ENCODE measurements at regions not wholly inside any gene's neighbourhood (a gene's known extent, or its start where the extent isn't known, plus 50 kb on each side); places are given as distances from the start of the nearest gene placed in this dataset.

DNA sequence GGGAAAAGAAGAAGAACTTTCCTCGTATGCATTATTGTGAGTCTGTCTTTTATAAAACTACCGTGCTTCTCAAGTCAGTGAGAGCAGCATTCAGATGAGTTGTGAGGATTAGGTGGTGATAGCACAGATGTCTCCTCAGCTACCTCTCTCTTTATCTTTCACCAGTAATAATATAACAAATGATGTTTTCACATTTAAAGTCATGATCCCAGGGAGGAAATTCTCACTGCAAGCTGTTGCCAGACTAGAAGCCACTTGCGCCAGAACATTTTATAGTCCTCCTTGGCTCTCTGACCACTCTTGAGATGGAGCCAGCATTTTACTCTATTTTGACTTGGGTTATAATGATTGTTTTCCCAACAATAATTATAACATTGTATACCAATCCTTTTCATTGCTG lies 443.1 kb downstream of the AEBP2 start:
- POLR2A ChIA-PET: no interaction called here
- no peak overlapping the region for H3K4me3 Mint-ChIP-seq
- no peaks in the 10 kb centered on the region for H3K36me3 Mint-ChIP-seq
- H3K9me3 Mint-ChIP-seq: no peaks in the 10 kb centered on the region
- no peaks in the 10 kb centered on the region for H3K27me3 Mint-ChIP-seq
- no peak overlapping the region for H3K27ac Mint-ChIP-seq
- no peaks in the 10 kb centered on the region for H3K4me1 Mint-ChIP-seq
- ATAC-seq (ENCODE audit: low read depth): no peak
- DNase-seq: no peak

DNA sequence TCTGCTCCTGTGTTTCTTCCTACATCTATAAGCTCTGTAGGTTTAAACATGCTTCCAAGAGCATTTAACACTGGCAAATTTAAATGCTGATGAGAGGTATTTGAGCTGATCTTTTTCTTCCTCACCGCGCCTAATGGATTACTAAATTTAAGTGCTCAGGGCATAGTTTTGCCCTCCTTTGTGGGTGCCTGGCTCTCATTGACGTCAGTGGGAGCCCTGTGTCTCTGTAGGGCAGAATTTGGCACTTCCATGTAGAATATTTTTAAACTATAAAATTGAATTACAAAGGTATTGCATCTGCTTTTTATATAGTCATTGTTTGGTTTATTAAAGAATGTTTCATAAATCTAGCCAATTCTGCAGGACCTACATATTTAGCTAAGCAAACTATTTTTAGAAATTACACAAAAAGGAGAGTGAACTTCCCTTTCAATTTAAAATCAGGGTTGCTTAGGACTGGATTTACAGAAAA lies 444.8 kb downstream of the AEBP2 start:
- no peak for ATAC-seq (ENCODE audit: low read depth)
- no peaks in the 10 kb centered on the region for H3K9me3 Mint-ChIP-seq
- POLR2A ChIA-PET: no interaction called here

DNA sequence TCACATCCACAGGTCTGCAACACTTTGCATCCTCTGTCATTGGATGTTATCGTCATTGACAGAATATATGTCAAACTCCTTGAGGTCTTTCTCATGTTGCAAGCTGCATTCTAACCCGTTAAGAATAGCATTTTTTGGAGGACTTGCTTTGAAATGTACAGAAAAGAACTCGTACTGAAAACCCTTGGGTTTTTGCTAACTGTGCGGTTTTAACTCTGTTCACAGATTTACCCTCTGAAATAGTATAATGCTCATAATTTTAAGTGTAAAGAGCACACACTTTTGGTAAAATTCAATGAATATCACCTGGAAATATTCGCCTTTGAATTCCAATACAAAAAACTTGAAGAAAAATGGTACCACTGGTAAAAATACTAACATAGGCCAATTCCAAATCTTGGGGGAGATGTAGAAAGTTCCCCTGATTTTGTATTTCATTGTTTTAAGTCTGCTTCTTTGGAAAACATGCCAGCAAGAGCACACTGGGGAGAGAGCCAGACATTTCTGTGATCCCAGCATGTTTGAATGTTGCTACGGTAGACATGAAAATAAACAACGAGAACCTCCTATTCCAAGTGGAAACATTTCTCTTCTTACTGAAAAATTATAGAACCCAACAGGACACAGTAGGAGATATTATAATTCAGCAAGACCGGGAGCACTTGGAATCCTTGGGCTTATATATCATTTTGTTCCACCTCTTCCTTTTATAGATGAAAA lies 446.0 kb downstream of the AEBP2 start:
- H3K36me3 Mint-ChIP-seq: no peaks in the 10 kb centered on the region
- no peaks in the 10 kb centered on the region for H3K9me3 Mint-ChIP-seq
- peaks cover 2% of the 10 kb centered on the region for H3K27me3 Mint-ChIP-seq
- no peak overlapping the region for H3K27ac Mint-ChIP-seq
- H3K4me3 Mint-ChIP-seq: no peak overlapping the region
- DNase-seq (no peak), ATAC-seq (ENCODE audit: low read depth) (no peak)
- POLR2A ChIA-PET: no interaction called here
- H3K4me1 Mint-ChIP-seq: no peaks in the 10 kb centered on the region

More for the DNA sequence above, 444.8 kb downstream of the AEBP2 start:
- H3K27ac Mint-ChIP-seq: no peak overlapping the region
- no peaks in the 10 kb centered on the region for H3K4me1 Mint-ChIP-seq
- no peaks in the 10 kb centered on the region for H3K36me3 Mint-ChIP-seq
- no peaks in the 10 kb centered on the region for H3K27me3 Mint-ChIP-seq
- DNase-seq: no peak
- H3K4me3 Mint-ChIP-seq: no peak overlapping the region

DNA sequence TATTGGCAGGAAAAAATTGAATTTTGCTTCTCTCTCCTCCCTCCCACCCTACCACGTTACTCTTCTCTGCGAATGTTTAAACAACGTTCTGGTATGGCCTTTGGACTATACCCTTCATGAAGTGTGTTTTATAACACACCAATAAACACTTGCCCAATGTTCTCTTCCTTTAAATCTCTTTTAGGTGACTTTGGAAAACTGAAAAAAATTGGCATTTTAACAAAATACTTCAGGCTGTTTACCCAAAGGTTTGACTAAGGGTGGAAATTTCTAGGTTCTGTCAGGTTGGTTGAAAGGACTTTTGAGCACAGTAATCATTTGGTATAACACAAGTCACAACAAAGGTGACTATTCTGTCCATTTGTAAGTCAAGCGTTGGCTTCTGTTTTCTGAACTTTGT lies 446.8 kb downstream of the AEBP2 start:
- Mint-ChIP-seq H3K27me3 (peaks cover 2% of the 10 kb centered on the region), H3K4me1 (no peaks in the 10 kb centered on the region), H3K36me3 (no peaks in the 10 kb centered on the region), H3K9me3 (no peaks in the 10 kb centered on the region), H3K27ac (no peak overlapping the region), H3K4me3 (no peak overlapping the region)
- POLR2A ChIA-PET: no interaction called here
- ATAC-seq (ENCODE audit: low read depth): no peak
- no peak for DNase-seq

DNA sequence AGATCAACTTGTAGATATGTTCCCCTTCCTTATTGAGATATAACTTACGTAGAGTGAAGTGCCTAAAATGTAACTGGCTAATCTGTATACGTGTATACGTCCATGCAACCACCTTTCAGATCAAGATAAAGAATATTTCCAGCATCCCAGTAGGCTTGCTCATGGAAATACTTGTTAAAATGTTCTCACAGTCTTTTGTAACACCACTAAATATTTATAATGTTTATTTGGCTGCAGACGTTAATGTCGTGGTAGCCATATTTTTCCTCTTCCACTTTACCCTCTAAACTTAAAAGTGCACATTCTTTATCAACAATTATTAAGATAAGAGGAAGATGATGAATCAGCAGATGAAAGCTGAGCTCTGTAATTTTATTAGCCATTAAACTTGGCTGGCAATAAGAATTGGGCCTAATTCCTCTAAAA lies 447.4 kb downstream of the AEBP2 start:
- POLR2A ChIA-PET: no interaction called here
- Mint-ChIP-seq H3K27ac (no peak overlapping the region), H3K36me3 (no peaks in the 10 kb centered on the region), H3K9me3 (no peaks in the 10 kb centered on the region), H3K4me3 (no peak overlapping the region), H3K4me1 (no peaks in the 10 kb centered on the region), H3K27me3 (peaks cover 2% of the 10 kb centered on the region)
- no peak for DNase-seq
- no peak for ATAC-seq (ENCODE audit: low read depth)

DNA sequence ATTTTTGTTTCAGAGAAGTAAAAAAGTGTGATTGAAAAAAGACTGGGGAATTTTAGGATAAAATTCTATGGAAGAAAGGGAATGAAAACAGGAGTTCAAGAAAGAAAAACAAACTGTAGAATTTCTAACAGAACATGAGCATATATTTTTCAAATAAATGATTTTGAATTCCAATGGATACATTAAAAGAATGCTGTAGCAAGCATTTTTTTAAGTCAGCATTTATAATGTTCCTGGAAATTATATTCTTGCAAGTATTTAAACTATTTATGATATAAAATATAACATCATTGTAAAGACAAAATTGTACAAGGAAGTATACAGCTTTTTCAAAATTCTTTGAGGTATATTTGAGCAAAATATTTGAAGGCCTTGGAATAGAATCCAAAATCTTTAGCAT lies 450.7 kb downstream of the AEBP2 start:
- Mint-ChIP-seq H3K4me1 (no peaks in the 10 kb centered on the region), H3K36me3 (no peaks in the 10 kb centered on the region), H3K27me3 (peaks cover 2% of the 10 kb centered on the region), H3K9me3 (no peaks in the 10 kb centered on the region), H3K27ac (no peak overlapping the region), H3K4me3 (no peak overlapping the region)
- ATAC-seq (ENCODE audit: low read depth) (no peak), DNase-seq (no peak)
- POLR2A ChIA-PET: no interaction called here

DNA sequence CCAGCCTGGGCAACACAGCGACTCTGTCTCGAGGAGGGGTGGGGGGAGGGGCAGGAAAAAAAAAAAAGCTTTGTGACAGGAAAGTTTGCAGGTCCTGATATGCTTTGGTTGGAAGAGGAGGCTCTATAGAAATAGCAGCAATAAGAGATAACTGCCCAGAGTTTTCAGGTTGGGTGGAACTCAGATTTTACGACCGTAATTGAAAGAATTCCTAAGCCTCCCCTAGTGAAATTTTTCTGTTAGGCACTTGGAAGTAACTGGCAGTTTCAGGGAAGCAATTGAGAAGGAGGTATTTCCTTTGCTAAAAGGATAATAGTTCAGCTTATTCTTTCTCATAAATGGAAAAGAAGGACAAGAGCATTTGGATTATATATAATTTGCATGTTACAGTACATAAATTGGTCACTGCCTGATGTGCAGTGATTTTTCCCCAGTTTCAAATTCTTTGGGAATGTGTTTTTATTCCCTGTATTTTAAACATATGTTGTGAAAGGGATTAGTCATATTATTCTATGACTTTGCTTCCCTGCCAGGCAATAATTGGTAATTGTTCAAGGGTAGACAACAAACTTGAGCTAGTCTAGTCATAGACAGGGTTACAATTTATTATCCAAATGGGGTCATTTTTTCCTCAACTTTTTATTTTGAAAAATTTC lies 452.8 kb downstream of the AEBP2 start:
- no peaks in the 10 kb centered on the region for H3K36me3 Mint-ChIP-seq
- POLR2A ChIA-PET: no interaction called here
- no peak for DNase-seq
- H3K9me3 Mint-ChIP-seq: no peaks in the 10 kb centered on the region
- H3K27ac Mint-ChIP-seq: no peak overlapping the region
- no peak overlapping the region for H3K4me3 Mint-ChIP-seq
- H3K4me1 Mint-ChIP-seq: no peaks in the 10 kb centered on the region
- ATAC-seq (ENCODE audit: low read depth): no peak
- H3K27me3 Mint-ChIP-seq: peaks cover 2% of the 10 kb centered on the region

DNA sequence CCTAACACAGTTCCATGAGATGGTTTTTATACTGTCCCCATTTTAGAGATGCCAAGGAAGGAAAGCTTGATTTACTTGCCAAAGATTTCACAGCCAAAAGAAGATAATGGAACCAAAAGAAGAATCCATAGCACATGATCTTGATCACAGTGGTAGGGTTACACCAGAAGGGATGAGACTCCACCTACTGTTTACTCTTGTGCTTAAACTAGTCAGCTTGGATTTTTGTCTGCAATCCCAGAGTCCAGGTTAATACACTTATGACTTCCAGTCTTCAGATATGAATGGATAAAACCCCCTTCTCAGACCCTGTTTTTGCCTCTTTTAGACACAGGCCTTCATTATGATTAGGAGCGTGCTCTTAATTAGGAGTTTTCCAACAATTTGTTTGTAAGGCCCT lies 454.2 kb downstream of the AEBP2 start:
- H3K4me3 Mint-ChIP-seq: no peak overlapping the region
- no peak overlapping the region for H3K27ac Mint-ChIP-seq
- H3K27me3 Mint-ChIP-seq: peaks cover 2% of the 10 kb centered on the region
- no peak for DNase-seq
- no peak for ATAC-seq (ENCODE audit: low read depth)
- POLR2A ChIA-PET: no interaction called here
- H3K36me3 Mint-ChIP-seq: no peaks in the 10 kb centered on the region
- no peaks in the 10 kb centered on the region for H3K9me3 Mint-ChIP-seq
- no peaks in the 10 kb centered on the region for H3K4me1 Mint-ChIP-seq

DNA sequence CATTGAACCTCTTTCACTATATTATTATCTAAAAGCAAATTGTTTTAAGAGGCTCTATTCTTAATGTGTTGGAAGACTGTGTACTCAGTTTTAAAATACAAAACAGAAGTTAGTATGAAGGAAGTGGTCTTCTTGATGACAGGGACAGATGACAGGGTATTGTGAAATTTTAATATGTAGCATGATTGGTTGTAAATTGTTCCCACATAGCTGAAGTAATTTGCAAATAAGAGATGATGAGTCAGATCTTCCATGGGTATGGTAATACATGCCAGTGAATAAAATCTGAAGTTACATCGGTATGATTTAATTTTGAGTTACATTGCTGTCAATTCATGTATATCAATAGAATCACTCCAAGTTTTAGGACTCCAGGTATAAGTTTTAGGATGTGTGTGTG lies 454.8 kb downstream of the AEBP2 start:
- Mint-ChIP-seq H3K4me1 (no peaks in the 10 kb centered on the region), H3K4me3 (no peak overlapping the region), H3K27me3 (peaks cover 2% of the 10 kb centered on the region), H3K9me3 (no peaks in the 10 kb centered on the region), H3K36me3 (no peaks in the 10 kb centered on the region), H3K27ac (no peak overlapping the region)
- DNase-seq: no peak
- ATAC-seq (ENCODE audit: low read depth): no peak
- POLR2A ChIA-PET: no interaction called here

DNA sequence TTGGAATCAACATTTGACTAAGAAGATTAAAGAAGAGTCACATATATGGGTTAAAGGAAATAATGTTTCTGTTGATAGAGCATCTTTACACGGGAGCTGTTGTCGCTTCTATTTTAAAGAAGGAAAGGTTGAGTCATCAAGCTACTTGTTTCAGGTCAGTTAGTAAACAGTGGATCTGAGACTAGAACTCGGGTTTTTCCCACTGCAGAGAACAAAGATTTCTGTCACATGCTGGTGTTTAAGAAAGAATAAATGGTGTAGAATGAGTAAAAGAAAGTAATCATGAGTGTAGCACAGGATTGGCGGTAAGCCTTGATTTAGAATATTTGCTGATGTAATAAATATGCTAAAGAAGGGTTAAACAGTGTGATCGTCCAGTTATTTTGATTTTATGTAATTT lies 455.5 kb downstream of the AEBP2 start:
- POLR2A ChIA-PET: no interaction called here
- Mint-ChIP-seq H3K9me3 (no peaks in the 10 kb centered on the region), H3K36me3 (no peaks in the 10 kb centered on the region), H3K27ac (no peak overlapping the region), H3K4me1 (no peaks in the 10 kb centered on the region), H3K4me3 (no peak overlapping the region), H3K27me3 (no peaks in the 10 kb centered on the region)
- no peak for DNase-seq
- ATAC-seq (ENCODE audit: low read depth): no peak

DNA sequence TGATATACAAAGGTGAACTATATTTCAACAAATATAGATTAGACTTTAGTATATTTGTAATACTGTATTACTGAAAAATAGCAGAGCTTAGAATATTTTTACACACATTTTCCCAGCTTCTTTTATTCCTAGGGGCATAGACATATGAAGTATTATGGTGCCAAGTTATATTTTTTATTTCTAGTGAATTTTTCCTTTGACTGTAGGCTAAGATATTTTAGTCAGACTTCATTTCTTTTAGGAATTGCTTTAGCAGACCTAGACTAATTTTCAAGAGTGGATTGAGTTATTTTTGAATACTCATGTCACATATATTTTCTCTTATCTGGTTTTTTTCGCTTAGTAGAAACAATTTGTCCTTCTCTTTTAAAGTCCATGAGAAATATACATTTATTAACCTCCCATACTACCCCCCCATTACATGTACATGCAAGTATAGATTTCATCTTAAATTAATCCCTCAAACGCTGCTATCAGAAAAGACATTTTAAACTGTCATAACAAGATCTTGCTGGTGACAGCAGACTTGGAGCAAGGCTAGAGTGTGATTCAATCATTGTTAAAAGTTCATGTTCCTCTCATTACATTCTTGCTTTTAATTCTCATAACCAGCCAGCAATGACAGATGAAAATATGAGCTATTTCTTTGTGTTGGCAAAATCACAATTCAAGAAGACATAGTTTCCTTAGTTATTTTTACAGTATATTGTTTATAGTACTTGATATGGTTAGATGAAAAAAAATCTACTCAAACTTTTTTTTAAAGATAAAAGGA lies 456.1 kb downstream of the AEBP2 start:
- POLR2A ChIA-PET: no interaction called here
- Mint-ChIP-seq H3K4me3 (no peak overlapping the region), H3K27ac (no peak overlapping the region), H3K27me3 (no peaks in the 10 kb centered on the region), H3K9me3 (no peaks in the 10 kb centered on the region), H3K4me1 (no peaks in the 10 kb centered on the region), H3K36me3 (no peaks in the 10 kb centered on the region)
- ATAC-seq (ENCODE audit: low read depth) (no peak), DNase-seq (no peak)

DNA sequence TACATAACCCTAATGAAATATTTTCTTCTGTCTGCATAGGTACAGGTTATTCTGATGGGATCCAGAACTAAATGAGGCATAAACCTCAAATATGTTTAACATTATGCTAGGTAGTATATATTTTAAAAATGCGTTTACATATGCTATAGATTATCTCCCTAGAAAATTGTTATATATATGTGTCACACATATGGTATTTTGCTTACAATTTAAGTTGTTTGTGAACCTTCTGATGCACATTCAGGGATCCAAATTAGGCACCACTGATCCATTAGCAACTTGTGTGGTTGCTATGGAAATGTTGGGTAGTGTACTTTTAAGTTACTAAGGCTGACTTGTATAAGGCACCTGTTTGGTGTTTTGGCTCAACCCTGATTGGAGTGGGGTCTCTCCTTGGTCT lies 456.7 kb downstream of the AEBP2 start:
- POLR2A ChIA-PET: no interaction called here
- Mint-ChIP-seq H3K27ac (no peak overlapping the region), H3K9me3 (no peaks in the 10 kb centered on the region), H3K27me3 (no peaks in the 10 kb centered on the region), H3K4me1 (no peaks in the 10 kb centered on the region), H3K36me3 (no peaks in the 10 kb centered on the region), H3K4me3 (no peak overlapping the region)
- no peak for ATAC-seq (ENCODE audit: low read depth)
- no peak for DNase-seq

DNA sequence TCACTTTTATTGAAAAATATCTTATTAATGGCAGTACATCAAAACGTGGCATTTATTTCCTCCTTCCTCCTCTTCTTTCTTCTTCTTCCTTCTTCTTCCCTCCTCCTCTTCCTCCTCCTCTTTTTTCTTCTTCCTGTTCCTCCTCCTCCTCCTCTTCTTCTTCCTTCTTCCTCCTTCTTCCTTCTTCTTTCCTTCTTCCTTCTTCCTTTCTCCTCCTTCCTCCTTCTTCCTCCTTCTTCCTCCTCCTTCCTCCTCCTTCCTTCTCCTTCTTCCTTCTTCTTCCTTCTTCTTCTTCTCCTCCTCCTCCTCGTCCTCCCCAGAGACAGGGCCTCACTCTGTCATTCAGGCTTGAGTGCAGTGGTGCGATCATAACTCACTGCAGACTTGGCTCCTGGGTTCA lies 457.2 kb downstream of the AEBP2 start:
- no peak overlapping the region for H3K4me3 Mint-ChIP-seq
- no peak overlapping the region for H3K27ac Mint-ChIP-seq
- DNase-seq (no peak), ATAC-seq (ENCODE audit: low read depth) (no peak)
- no peaks in the 10 kb centered on the region for H3K9me3 Mint-ChIP-seq
- POLR2A ChIA-PET: no interaction called here
- no peaks in the 10 kb centered on the region for H3K27me3 Mint-ChIP-seq
- H3K4me1 Mint-ChIP-seq: no peaks in the 10 kb centered on the region
- no peaks in the 10 kb centered on the region for H3K36me3 Mint-ChIP-seq

DNA sequence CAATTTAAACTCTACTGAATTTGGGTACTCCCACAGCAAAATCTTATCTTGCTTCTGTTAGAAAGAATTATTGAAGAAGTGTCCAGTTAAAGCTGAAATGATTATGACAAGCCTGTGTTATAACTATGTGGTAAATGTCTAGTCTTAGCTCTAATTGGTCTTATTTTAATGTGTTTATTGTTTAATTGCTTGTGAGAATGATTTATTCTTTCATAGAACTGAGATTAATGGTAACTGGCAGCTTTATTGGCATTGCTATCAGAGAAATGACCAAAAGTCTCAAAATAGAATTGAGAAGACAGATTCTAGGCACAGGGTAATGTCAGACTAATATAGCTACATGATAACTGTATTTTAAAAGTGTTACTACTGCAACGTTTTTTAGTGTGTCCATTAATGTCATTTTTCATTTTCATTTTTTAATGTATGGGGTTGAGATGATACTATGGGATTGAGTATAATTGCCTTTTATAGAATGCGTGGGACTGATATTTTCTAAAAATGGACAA lies 458.7 kb downstream of the AEBP2 start:
- POLR2A ChIA-PET: no interaction called here
- Mint-ChIP-seq H3K27ac (no peak overlapping the region), H3K27me3 (peaks cover 2% of the 10 kb centered on the region), H3K36me3 (no peaks in the 10 kb centered on the region), H3K4me3 (no peak overlapping the region), H3K4me1 (no peaks in the 10 kb centered on the region), H3K9me3 (no peaks in the 10 kb centered on the region)
- no peak for ATAC-seq (ENCODE audit: low read depth)
- no peak for DNase-seq
